ENCODE measurements at regions not wholly inside any gene's neighbourhood (a gene's known extent, or its start where the extent isn't known, plus 50 kb on each side); places are given as distances from the start of the nearest gene placed in this dataset.

DNA sequence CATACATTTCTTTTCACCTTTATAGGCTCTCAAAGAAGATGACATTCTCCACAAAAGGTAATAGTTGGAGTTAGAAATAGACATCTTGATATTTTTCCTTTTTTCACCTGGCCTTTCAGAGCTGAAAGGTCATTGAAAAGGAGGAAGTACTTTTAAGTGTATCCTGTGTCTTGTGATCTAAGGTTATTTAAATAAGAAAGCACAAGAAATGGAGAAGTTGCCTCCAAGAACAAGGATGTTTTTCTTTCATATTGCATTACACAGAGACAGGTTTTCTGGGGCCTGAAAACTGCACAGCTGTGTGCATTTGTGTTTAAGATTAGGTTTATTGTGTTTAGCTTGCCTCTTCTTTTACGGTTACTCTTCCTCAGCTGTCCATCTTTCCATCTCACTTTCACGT is 103.4 kb upstream of the SEMA3D start:
- TF ChIP-seq, protein P1, sequence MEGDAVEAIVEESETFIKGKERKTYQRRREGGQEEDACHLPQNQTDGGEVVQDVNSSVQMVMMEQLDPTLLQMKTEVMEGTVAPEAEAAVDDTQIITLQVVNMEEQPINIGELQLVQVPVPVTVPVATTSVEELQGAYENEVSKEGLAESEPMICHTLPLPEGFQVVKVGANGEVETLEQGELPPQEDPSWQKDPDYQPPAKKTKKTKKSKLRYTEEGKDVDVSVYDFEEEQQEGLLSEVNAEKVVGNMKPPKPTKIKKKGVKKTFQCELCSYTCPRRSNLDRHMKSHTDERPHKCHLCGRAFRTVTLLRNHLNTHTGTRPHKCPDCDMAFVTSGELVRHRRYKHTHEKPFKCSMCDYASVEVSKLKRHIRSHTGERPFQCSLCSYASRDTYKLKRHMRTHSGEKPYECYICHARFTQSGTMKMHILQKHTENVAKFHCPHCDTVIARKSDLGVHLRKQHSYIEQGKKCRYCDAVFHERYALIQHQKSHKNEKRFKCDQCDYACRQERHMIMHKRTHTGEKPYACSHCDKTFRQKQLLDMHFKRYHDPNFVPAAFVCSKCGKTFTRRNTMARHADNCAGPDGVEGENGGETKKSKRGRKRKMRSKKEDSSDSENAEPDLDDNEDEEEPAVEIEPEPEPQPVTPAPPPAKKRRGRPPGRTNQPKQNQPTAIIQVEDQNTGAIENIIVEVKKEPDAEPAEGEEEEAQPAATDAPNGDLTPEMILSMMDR (IDR thresholded peaks at IDR 0.05), result no peak
- no peak for TF ChIP-seq POLR2A (IDR thresholded peaks at IDR 0.05)
